A549 (cell line): ENCODE measurements at regions not wholly inside any gene's neighbourhood (a gene's known extent, or its start where the extent isn't known, plus 50 kb on each side); places are given as distances from the start of the nearest gene placed in this dataset.

Source experiments
- CEBPB ChIP-seq, 2 experiments: fragments of >200 bp in 1 of 2; sonication (Bioruptor Twin) in 1 of 2; formaldehyde crosslinking in 1 of 2; IDR thresholded peaks; 2 replicates each; pipeline ENCODE4 v1.6.1; 2012 to 2016
- CHD4 ChIP-seq: fragments of 200-600 bp; sonication (generic); IDR thresholded peaks from 2 replicates; pipeline ENCODE4 v1.6.1; 2016; ENCODE audit warnings: antibody characterized with exemption, mild to moderate bottlenecking, borderline replicate concordance
- SMC3 ChIP-seq: fragments of >200 bp; sonication (Bioruptor Twin); formaldehyde crosslinking; IDR thresholded peaks from 3 replicates; pipeline ENCODE4 v1.6.1; 2018; ENCODE audit warnings: inconsistent platforms

- TF ChIP-seq SMC3 = no peak
- TF ChIP-seq CEBPB (IDR thresholded peaks at IDR 0.05) = no peak
- no peak for TF ChIP-seq CHD4
Measured at GRCh38 chr13:105703843-105704242, 831.6 kb downstream of the EFNB2 start.
